Astrocyte (in vitro differentiated cells and primary cell): ENCODE measurements at regions not wholly inside any gene's neighbourhood (a gene's known extent, or its start where the extent isn't known, plus 50 kb on each side); places are given as distances from the start of the nearest gene placed in this dataset.
"Not testable (repeated sequence)": the region's sequence is repeated elsewhere in the genome, so short reads cannot be mapped to it uniquely, and the experiment has no call there.

ENCODE experiments used
- DNase-seq: peaks from one replicate; pipeline ENCODE4 v3.0.0-alpha.2; 2010; ENCODE audit warnings: low read depth
- FAIRE-seq: peaks from 2 replicates; lab custom pipeline; 2011; peaks lifted over from hg19 to GRCh38; lab: Jason Lieb, UNC
- H2AFZ ChIP-seq: 2 replicates; pipeline ENCODE4 v1.6.0; 2012; ENCODE audit warnings: low read depth, low read length, inconsistent platforms
- H3K27ac ChIP-seq: 2 replicates; pipeline ENCODE4 v1.5.1; 2011; ENCODE audit warnings: low read depth, low read length, inconsistent platforms
- H3K27me3 ChIP-seq: 2 replicates; pipeline ENCODE4 v1.6.0; 2011; ENCODE audit warnings: low read length, inconsistent platforms; ENCODE audit not compliant: insufficient read depth
- H3K36me3 ChIP-seq: 2 replicates; pipeline ENCODE4 v1.5.1; 2011; ENCODE audit warnings: low read length, inconsistent platforms; ENCODE audit not compliant: insufficient read depth
- H3K4me1 ChIP-seq: 2 replicates; pipeline ENCODE4 v1.5.1; 2011; ENCODE audit warnings: low read length, inconsistent platforms; ENCODE audit not compliant: insufficient read depth
- H3K4me2 ChIP-seq: 2 replicates; pipeline ENCODE4 v1.6.0; 2012; ENCODE audit warnings: low read length, inconsistent platforms
- H3K4me3 ChIP-seq: 2 replicates; pipeline ENCODE4 v1.5.1; 2011; ENCODE audit warnings: low read depth, mild to moderate bottlenecking, low read length, inconsistent platforms; ENCODE audit not compliant: insufficient read depth
- H3K79me2 ChIP-seq: 2 replicates; pipeline ENCODE4 v1.6.0; 2012; ENCODE audit warnings: mild to moderate bottlenecking, low read length, inconsistent platforms; ENCODE audit not compliant: insufficient read depth
- H3K9ac ChIP-seq: 2 replicates; pipeline ENCODE4 v1.6.0; 2012; ENCODE audit warnings: mild to moderate bottlenecking, low read length, inconsistent platforms
- H3K9me3 ChIP-seq: 2 replicates; pipeline ENCODE4 v1.5.1; 2012; ENCODE audit warnings: low read depth, mild to moderate bottlenecking, low read length, inconsistent platforms; ENCODE audit not compliant: insufficient read depth
- H4K20me1 ChIP-seq: 2 replicates; pipeline ENCODE4 v1.6.0; 2012; ENCODE audit warnings: low read length, inconsistent platforms; ENCODE audit not compliant: insufficient read depth
- H3K27ac Mint-ChIP-seq: one replicate; pipeline ENCODE4 v1.8.0; 2021; ENCODE audit warnings: mild to moderate bottlenecking, mixed read lengths; ENCODE audit not compliant: unreplicated experiment
- H3K27me3 Mint-ChIP-seq: one replicate; pipeline ENCODE4 v1.8.0; 2021; ENCODE audit warnings: low read depth, mixed read lengths; ENCODE audit not compliant: unreplicated experiment
- H3K36me3 Mint-ChIP-seq: one replicate; pipeline ENCODE4 v1.8.0; 2021; ENCODE audit warnings: low read depth, mixed read lengths; ENCODE audit not compliant: unreplicated experiment
- H3K4me1 Mint-ChIP-seq: one replicate; pipeline ENCODE4 v1.8.0; 2021; ENCODE audit warnings: low read depth, mixed read lengths; ENCODE audit not compliant: unreplicated experiment
- H3K4me3 Mint-ChIP-seq: one replicate; pipeline ENCODE4 v1.8.0; 2021; ENCODE audit warnings: mild to moderate bottlenecking, moderate library complexity, mixed read lengths; ENCODE audit not compliant: unreplicated experiment
- H3K9me3 Mint-ChIP-seq: one replicate; pipeline ENCODE4 v1.8.0; 2021; ENCODE audit warnings: mild to moderate bottlenecking, mixed read lengths; ENCODE audit not compliant: unreplicated experiment
- EZH2 ChIP-seq: IDR thresholded peaks from 2 replicates; pipeline ENCODE4 v1.6.1; 2012; ENCODE audit warnings: mild to moderate bottlenecking, low read length, inconsistent platforms; ENCODE audit not compliant: insufficient read depth
- TF ChIP-seq, protein P1 (sequence below): IDR thresholded peaks from 2 replicates; pipeline ENCODE4 v1.5.1; 2011; ENCODE audit warnings: low read depth, mild to moderate bottlenecking, inconsistent platforms, low read length, moderate library complexity; ENCODE audit not compliant: insufficient read depth

DNA sequence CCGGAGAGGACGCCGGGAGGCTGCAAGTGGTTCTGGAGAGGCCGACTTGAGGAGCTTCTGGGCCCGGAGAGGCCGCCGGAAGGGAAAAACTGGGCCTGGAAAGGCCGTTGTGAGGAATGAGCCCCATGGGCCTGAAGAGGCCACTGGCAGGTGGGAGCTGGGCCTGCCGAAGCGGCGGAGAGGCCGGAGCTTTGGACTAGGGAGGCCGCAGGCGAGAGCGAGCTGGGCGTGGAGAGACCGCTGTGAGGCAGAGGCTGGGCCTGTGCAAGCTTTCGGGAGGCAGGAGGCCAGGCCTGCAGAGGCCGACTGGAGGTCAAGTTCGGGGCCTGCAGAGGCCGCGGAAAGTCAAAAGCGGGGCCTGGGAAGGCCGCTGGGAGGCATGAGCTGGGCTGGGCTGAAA lies 317.8 kb downstream of the ZNF479 start:
- H3K27ac Mint-ChIP-seq, H3K4me2 ChIP-seq, H3K4me1 Mint-ChIP-seq, H3K9me3 ChIP-seq, H2AFZ ChIP-seq, H3K27me3 ChIP-seq, H3K4me3 ChIP-seq, H3K4me3 Mint-ChIP-seq, FAIRE-seq, H3K79me2 ChIP-seq, H4K20me1 ChIP-seq, DNase-seq, H3K4me1 ChIP-seq, H3K36me3 Mint-ChIP-seq, H3K9ac ChIP-seq, H3K36me3 ChIP-seq, H3K27me3 Mint-ChIP-seq, H3K27ac ChIP-seq, H3K9me3 Mint-ChIP-seq: not testable (repeated sequence)

DNA sequence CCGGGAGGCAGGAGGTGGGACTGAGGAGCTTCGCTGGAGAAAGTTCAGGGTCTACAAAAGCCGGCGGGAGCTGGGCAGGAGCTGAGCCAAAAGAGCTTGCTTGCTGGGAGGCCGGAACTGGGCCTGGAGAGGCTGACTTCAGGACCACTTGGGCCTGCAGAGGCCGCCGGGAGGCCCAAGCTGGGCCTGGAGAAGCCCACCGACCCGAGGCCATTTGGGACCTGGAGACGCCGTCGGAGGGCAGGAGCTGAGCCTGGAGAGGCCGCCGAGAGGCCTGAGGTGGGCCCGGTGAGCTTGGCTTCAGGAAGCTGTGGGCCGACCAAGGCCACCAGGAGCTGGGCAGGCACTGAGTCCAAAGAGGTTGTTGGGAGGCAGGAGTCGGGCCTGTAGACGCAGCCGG lies 318.3 kb downstream of the ZNF479 start:
- not testable (repeated sequence) for H3K79me2 ChIP-seq, H3K36me3 ChIP-seq, H3K27ac ChIP-seq, H3K4me1 ChIP-seq, H3K36me3 Mint-ChIP-seq, H3K27ac Mint-ChIP-seq, DNase-seq, H3K4me2 ChIP-seq, H3K9me3 ChIP-seq, H3K27me3 Mint-ChIP-seq, H3K4me3 Mint-ChIP-seq, H2AFZ ChIP-seq, H3K9ac ChIP-seq, H4K20me1 ChIP-seq, H3K9me3 Mint-ChIP-seq, H3K4me1 Mint-ChIP-seq, H3K4me3 ChIP-seq, FAIRE-seq, H3K27me3 ChIP-seq

- H3K27ac ChIP-seq, H3K4me1 ChIP-seq, FAIRE-seq, H3K4me1 Mint-ChIP-seq, H3K79me2 ChIP-seq, H3K27ac Mint-ChIP-seq, H3K9me3 ChIP-seq, H3K9ac ChIP-seq, H3K4me3 Mint-ChIP-seq, H2AFZ ChIP-seq, H4K20me1 ChIP-seq, H3K4me3 ChIP-seq, H3K9me3 Mint-ChIP-seq, H3K36me3 Mint-ChIP-seq, H3K27me3 ChIP-seq, H3K36me3 ChIP-seq, H3K4me2 ChIP-seq, H3K27me3 Mint-ChIP-seq: not testable (repeated sequence)
- peak; percentile 0 for DNase-seq
Measured at GRCh38 chr7:56811516-56812070, 320.6 kb downstream of the ZNF479 start.

DNA sequence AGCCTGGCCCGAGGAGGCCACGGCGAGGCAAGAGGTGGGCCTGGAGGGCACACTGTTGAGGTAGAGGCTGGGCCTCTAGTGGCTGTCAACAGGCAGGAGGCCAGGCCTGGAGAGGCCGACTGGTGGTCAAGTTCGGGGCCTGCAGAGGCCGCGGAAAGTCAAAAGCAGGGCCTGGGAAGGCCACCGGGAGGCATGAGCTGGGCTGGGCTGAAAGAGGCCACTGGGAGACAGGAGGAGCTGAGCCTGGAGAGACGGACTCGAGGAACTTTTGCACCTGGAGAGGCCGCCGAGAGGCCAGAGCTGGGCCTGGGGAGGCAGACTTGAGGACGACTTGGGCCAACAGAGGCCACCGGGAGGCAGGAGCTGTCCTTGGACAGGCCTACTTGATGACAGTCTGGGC lies 321.2 kb downstream of the ZNF479 start:
- DNase-seq (no peak), FAIRE-seq (no peak)
- no peak for TF ChIP-seq EZH2
- TF ChIP-seq, protein P1, sequence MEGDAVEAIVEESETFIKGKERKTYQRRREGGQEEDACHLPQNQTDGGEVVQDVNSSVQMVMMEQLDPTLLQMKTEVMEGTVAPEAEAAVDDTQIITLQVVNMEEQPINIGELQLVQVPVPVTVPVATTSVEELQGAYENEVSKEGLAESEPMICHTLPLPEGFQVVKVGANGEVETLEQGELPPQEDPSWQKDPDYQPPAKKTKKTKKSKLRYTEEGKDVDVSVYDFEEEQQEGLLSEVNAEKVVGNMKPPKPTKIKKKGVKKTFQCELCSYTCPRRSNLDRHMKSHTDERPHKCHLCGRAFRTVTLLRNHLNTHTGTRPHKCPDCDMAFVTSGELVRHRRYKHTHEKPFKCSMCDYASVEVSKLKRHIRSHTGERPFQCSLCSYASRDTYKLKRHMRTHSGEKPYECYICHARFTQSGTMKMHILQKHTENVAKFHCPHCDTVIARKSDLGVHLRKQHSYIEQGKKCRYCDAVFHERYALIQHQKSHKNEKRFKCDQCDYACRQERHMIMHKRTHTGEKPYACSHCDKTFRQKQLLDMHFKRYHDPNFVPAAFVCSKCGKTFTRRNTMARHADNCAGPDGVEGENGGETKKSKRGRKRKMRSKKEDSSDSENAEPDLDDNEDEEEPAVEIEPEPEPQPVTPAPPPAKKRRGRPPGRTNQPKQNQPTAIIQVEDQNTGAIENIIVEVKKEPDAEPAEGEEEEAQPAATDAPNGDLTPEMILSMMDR = no peak
- Mint-ChIP-seq H3K4me1 (no peaks in the 10 kb centered on the region), H3K36me3 (no peaks in the 10 kb centered on the region), H3K9me3 (peaks cover 3% of the 10 kb centered on the region), H3K27ac (no peak overlapping the region), H3K4me3 (no peak overlapping the region), H3K27me3 (no peaks in the 10 kb centered on the region)
- H3K79me2 ChIP-seq = no peaks in the 10 kb centered on the region
- H3K27ac ChIP-seq = no peak overlapping the region
- H3K4me3 ChIP-seq = no peak overlapping the region
- H2AFZ ChIP-seq = no peak overlapping the region
- H3K36me3 ChIP-seq = no peaks in the 10 kb centered on the region
- H4K20me1 ChIP-seq = no peaks in the 10 kb centered on the region
- H3K27me3 ChIP-seq = no peaks in the 10 kb centered on the region
- H3K4me2 ChIP-seq = no peak overlapping the region
- no peaks in the 10 kb centered on the region for H3K4me1 ChIP-seq
- H3K9ac ChIP-seq = no peak overlapping the region
- no peaks in the 10 kb centered on the region for H3K9me3 ChIP-seq
